Activated CD8-positive, alpha-beta T cell treated with anti-CD3 and anti-CD28 coated beads, Interleukin-2, amount 10 ng/mL, durations not matched to agents 7 days and 5 days (primary cell): ENCODE measurements at regions not wholly inside any gene's neighbourhood (a gene's known extent, or its start where the extent isn't known, plus 50 kb on each side); places are given as distances from the start of the nearest gene placed in this dataset.

Experiments
- ATAC-seq: fragments of 150-1000 bp; cut with Tn5 transposase; one replicate; pipeline ENCODE4 v1.10.0; 2021; ENCODE audit warnings: moderate library complexity
- CTCF ChIA-PET: fragments of 350-600 bp; sonication (Branson Sonifier 250); formaldehyde crosslinking; loops from one replicate; lab custom pipeline; 2021; ENCODE audit warnings: antibody characterized with exemption; lab: Charles Lee
- POLR2A ChIA-PET: fragments of 350-600 bp; sonication (Branson Sonifier 250); formaldehyde crosslinking; loops from one replicate; lab custom pipeline; 2021; ENCODE audit warnings: antibody characterized with exemption; lab: Charles Lee
- DNase-seq: peaks from one replicate; pipeline ENCODE4 v3.0.0-alpha.2; 2020
- H3K27ac Mint-ChIP-seq: one replicate; pipeline ENCODE4 v1.8.0; 2021; ENCODE audit warnings: mild to moderate bottlenecking, mixed read lengths
- H3K27me3 Mint-ChIP-seq: one replicate; pipeline ENCODE4 v1.8.0; 2021; ENCODE audit warnings: low read depth, mixed read lengths
- H3K36me3 Mint-ChIP-seq: one replicate; pipeline ENCODE4 v1.8.0; 2021; ENCODE audit warnings: low read depth, mixed read lengths
- H3K4me1 Mint-ChIP-seq: one replicate; pipeline ENCODE4 v1.8.0; 2021; ENCODE audit warnings: low read depth, mixed read lengths
- H3K4me3 Mint-ChIP-seq: one replicate; pipeline ENCODE4 v1.8.0; 2021; ENCODE audit warnings: mild to moderate bottlenecking, mixed read lengths
- H3K9me3 Mint-ChIP-seq: one replicate; pipeline ENCODE4 v1.8.0; 2022; ENCODE audit warnings: mixed read lengths; ENCODE audit not compliant: insufficient read depth

GRCh38 chr4:32855622-32856021 is 2135.5 kb downstream of the PCDH7 start:
- Mint-ChIP-seq H3K4me1 (no peaks in the 10 kb centered on the region), H3K27me3 (no peaks in the 10 kb centered on the region), H3K27ac (no peak overlapping the region), H3K4me3 (no peak overlapping the region), H3K9me3 (peaks cover 10% of the 10 kb centered on the region), H3K36me3 (no peaks in the 10 kb centered on the region)
- ChIA-PET CTCF (no interaction called here), POLR2A (interaction anchor here (0.7 kb wide), 1 partner anchor 280 kb away, joined by 3 read pairs; no protein-coding TSS in a partner anchor)
- DNase-seq (no peak), ATAC-seq (no peak)

- Mint-ChIP-seq H3K9me3 (peaks cover 5% of the 10 kb centered on the region), H3K27me3 (no peaks in the 10 kb centered on the region), H3K36me3 (no peaks in the 10 kb centered on the region), H3K27ac (no peak overlapping the region), H3K4me3 (no peak overlapping the region), H3K4me1 (no peaks in the 10 kb centered on the region)
- CTCF ChIA-PET: no interaction called here
- ATAC-seq (no peak), DNase-seq (no peak)
- POLR2A ChIA-PET: no interaction called here
These were observed 2138.2 kb downstream of the PCDH7 start for GRCh38 chr4:32858361-32858760.

GRCh38 chr4:32858971-32859370 is 2138.8 kb downstream of the PCDH7 start:
- Mint-ChIP-seq H3K9me3 (peaks cover 5% of the 10 kb centered on the region), H3K4me3 (no peak overlapping the region), H3K36me3 (no peaks in the 10 kb centered on the region), H3K27ac (no peak overlapping the region), H3K4me1 (no peaks in the 10 kb centered on the region), H3K27me3 (no peaks in the 10 kb centered on the region)
- DNase-seq (no peak), ATAC-seq (no peak)
- CTCF ChIA-PET: no interaction called here
- POLR2A ChIA-PET: no interaction called here

- ATAC-seq (no peak), DNase-seq (no peak)
- H3K27ac Mint-ChIP-seq: no peak overlapping the region
- no peaks in the 10 kb centered on the region for H3K4me1 Mint-ChIP-seq
- H3K4me3 Mint-ChIP-seq: no peak overlapping the region
- CTCF ChIA-PET: no interaction called here
- no peaks in the 10 kb centered on the region for H3K27me3 Mint-ChIP-seq
- no peaks in the 10 kb centered on the region for H3K36me3 Mint-ChIP-seq
- POLR2A ChIA-PET: no interaction called here
- H3K9me3 Mint-ChIP-seq: peaks cover 8% of the 10 kb centered on the region
These were observed 2144.7 kb downstream of the PCDH7 start for GRCh38 chr4:32864713-32865351.

- Mint-ChIP-seq H3K27me3 (no peaks in the 10 kb centered on the region), H3K9me3 (peaks cover 3% of the 10 kb centered on the region), H3K36me3 (no peaks in the 10 kb centered on the region), H3K4me1 (no peaks in the 10 kb centered on the region), H3K4me3 (no peak overlapping the region), H3K27ac (no peak overlapping the region)
- ChIA-PET CTCF (no interaction called here), POLR2A (no interaction called here)
- ATAC-seq (no peak), DNase-seq (no peak)
These were observed 2156.4 kb downstream of the PCDH7 start for GRCh38 chr4:32876546-32876945.

GRCh38 chr4:32879913-32880312 is 2159.7 kb downstream of the PCDH7 start:
- peaks cover 3% of the 10 kb centered on the region for H3K9me3 Mint-ChIP-seq
- H3K36me3 Mint-ChIP-seq: no peaks in the 10 kb centered on the region
- no peak overlapping the region for H3K4me3 Mint-ChIP-seq
- ChIA-PET CTCF (no interaction called here), POLR2A (no interaction called here)
- ATAC-seq (no peak), DNase-seq (no peak)
- no peaks in the 10 kb centered on the region for H3K27me3 Mint-ChIP-seq
- no peaks in the 10 kb centered on the region for H3K4me1 Mint-ChIP-seq
- H3K27ac Mint-ChIP-seq: no peak overlapping the region

- Mint-ChIP-seq H3K9me3 (no peaks in the 10 kb centered on the region), H3K27ac (no peak overlapping the region), H3K4me1 (no peaks in the 10 kb centered on the region), H3K27me3 (no peaks in the 10 kb centered on the region), H3K4me3 (no peak overlapping the region), H3K36me3 (no peaks in the 10 kb centered on the region)
- ChIA-PET POLR2A (no interaction called here), CTCF (no interaction called here)
- DNase-seq (no peak), ATAC-seq (no peak)
These were observed 2164.0 kb downstream of the PCDH7 start for GRCh38 chr4:32884198-32884597.

GRCh38 chr4:32890398-32890797 is 2170.2 kb downstream of the PCDH7 start:
- Mint-ChIP-seq H3K4me1 (no peaks in the 10 kb centered on the region), H3K4me3 (no peak overlapping the region), H3K9me3 (no peaks in the 10 kb centered on the region), H3K27ac (no peak overlapping the region), H3K27me3 (no peaks in the 10 kb centered on the region), H3K36me3 (no peaks in the 10 kb centered on the region)
- POLR2A ChIA-PET: no interaction called here
- no peak for DNase-seq
- no peak for ATAC-seq
- CTCF ChIA-PET: no interaction called here

GRCh38 chr4:32909053-32909452 is 2188.9 kb downstream of the PCDH7 start:
- H3K27me3 Mint-ChIP-seq: no peaks in the 10 kb centered on the region
- peaks cover 20% of the 10 kb centered on the region for H3K9me3 Mint-ChIP-seq
- H3K36me3 Mint-ChIP-seq: no peaks in the 10 kb centered on the region
- ATAC-seq: no peak
- no peak for DNase-seq
- ChIA-PET POLR2A (no interaction called here), CTCF (no interaction called here)
- no peak overlapping the region for H3K27ac Mint-ChIP-seq
- no peaks in the 10 kb centered on the region for H3K4me1 Mint-ChIP-seq
- no peak overlapping the region for H3K4me3 Mint-ChIP-seq

- no peak overlapping the region for H3K4me3 Mint-ChIP-seq
- ATAC-seq (no peak), DNase-seq (no peak)
- no peaks in the 10 kb centered on the region for H3K4me1 Mint-ChIP-seq
- no peaks in the 10 kb centered on the region for H3K36me3 Mint-ChIP-seq
- no peaks in the 10 kb centered on the region for H3K27me3 Mint-ChIP-seq
- ChIA-PET CTCF (no interaction called here), POLR2A (no interaction called here)
- H3K9me3 Mint-ChIP-seq: peaks cover 20% of the 10 kb centered on the region
- H3K27ac Mint-ChIP-seq: no peak overlapping the region
These were observed 2189.6 kb downstream of the PCDH7 start for GRCh38 chr4:32909736-32910135.

GRCh38 chr4:32917586-32917985 is 2197.4 kb downstream of the PCDH7 start:
- CTCF ChIA-PET: no interaction called here
- no peaks in the 10 kb centered on the region for H3K4me1 Mint-ChIP-seq
- H3K36me3 Mint-ChIP-seq: no peaks in the 10 kb centered on the region
- no peak overlapping the region for H3K4me3 Mint-ChIP-seq
- no peaks in the 10 kb centered on the region for H3K27me3 Mint-ChIP-seq
- POLR2A ChIA-PET: no interaction called here
- H3K9me3 Mint-ChIP-seq: peaks cover 10% of the 10 kb centered on the region
- no peak overlapping the region for H3K27ac Mint-ChIP-seq
- ATAC-seq (no peak), DNase-seq (no peak)

- POLR2A ChIA-PET: no interaction called here
- no peak for ATAC-seq
- Mint-ChIP-seq H3K4me3 (no peak overlapping the region), H3K27ac (no peak overlapping the region), H3K4me1 (no peaks in the 10 kb centered on the region), H3K27me3 (no peaks in the 10 kb centered on the region), H3K36me3 (no peaks in the 10 kb centered on the region), H3K9me3 (no peaks in the 10 kb centered on the region)
- no peak for DNase-seq
- CTCF ChIA-PET: no interaction called here
These were observed 2209.9 kb downstream of the PCDH7 start for GRCh38 chr4:32929796-32930699.
